Colonic mucosa (tissue), 4 donors: ENCODE measurements at regions not wholly inside any gene's neighbourhood (a gene's known extent, or its start where the extent isn't known, plus 50 kb on each side); places are given as distances from the start of the nearest gene placed in this dataset.

Experiments
- DNase-seq: peaks from one replicate; pipeline ENCODE4 v3.0.0-alpha.2; 2020
- H3K27ac ChIP-seq: fragments of 200-600 bp; one replicate; pipeline ENCODE4 v1.8.0; 2021
- H3K27me3 ChIP-seq: fragments of 200-600 bp; one replicate; pipeline ENCODE4 v1.8.0; 2021
- H3K36me3 ChIP-seq: fragments of 200-600 bp; one replicate; pipeline ENCODE4 v1.8.0; 2021
- H3K4me1 ChIP-seq: fragments of 200-600 bp; one replicate; pipeline ENCODE4 v1.8.0; 2021; ENCODE audit warnings: mild to moderate bottlenecking
- H3K4me3 ChIP-seq: fragments of 200-600 bp; one replicate; pipeline ENCODE4 v1.8.0; 2021
- H3K9ac ChIP-seq, 2 donors: one replicate each; pipeline ENCODE4 v1.7.0; 2013; ENCODE audit warnings: control low read depth in 2 of 2, low read depth in 2 of 2, low read length in 2 of 2
- H3K9me3 ChIP-seq: fragments of 200-600 bp; one replicate; pipeline ENCODE4 v1.8.0; 2021
- CTCF ChIP-seq: fragments of 200-600 bp; IDR thresholded peaks from one replicate; pipeline ENCODE4 v1.8.0; 2022; ENCODE audit warnings: antibody characterized with exemption, mild to moderate bottlenecking
- intact Hi-C: fragments of 100-400 bp; cut with DNase I; formaldehyde crosslinking; loops from one replicate; pipeline ENCODE4 v1.14.1; 2022
- donor health status: healthy.
- donor health status: DM: no; HTN: no; CAD: no.
- donor health status: DM: no; HTN: no; CAD: no.

DNA sequence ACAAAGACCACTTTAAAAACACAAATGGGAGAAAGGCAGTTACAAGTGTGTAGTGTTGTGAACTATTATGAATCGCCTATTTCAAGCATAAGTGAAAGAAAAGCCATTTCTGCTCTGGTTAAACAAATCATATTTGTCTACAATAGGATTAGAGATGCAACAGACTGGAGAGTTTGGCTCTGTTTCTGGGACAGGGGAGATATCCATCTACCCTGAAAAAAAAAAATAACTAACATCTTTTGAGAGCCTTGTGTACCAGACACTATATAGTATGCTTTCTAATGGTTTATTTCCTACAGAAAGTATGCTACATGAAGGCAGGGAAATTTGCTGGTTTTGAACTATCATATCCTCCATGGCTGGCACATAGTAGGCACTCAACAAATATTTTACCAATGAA, 106.7 kb upstream of the FHIT start:
- H3K9me3 ChIP-seq = no peaks in the 10 kb centered on the region
- no peaks in the 10 kb centered on the region for H3K36me3 ChIP-seq
- H3K9ac ChIP-seq = no peak overlapping the region
- no peak for DNase-seq
- H3K4me1 ChIP-seq = no peaks in the 10 kb centered on the region
- H3K4me3 ChIP-seq = no peak overlapping the region
- H3K27me3 ChIP-seq = no peaks in the 10 kb centered on the region
- H3K27ac ChIP-seq = no peak overlapping the region
- intact Hi-C loops = no loop called here
- TF ChIP-seq CTCF = no peak

GRCh38 chr3:61358364-61358763, 107.1 kb upstream of the FHIT start:
- no peak overlapping the region for H3K27ac ChIP-seq
- no peaks in the 10 kb centered on the region for H3K9me3 ChIP-seq
- no peaks in the 10 kb centered on the region for H3K27me3 ChIP-seq
- TF ChIP-seq CTCF = no peak
- intact Hi-C loops = no loop called here
- H3K9ac ChIP-seq = no peak overlapping the region
- H3K4me3 ChIP-seq = no peak overlapping the region
- DNase-seq = peak; percentile 60
- H3K36me3 ChIP-seq = no peaks in the 10 kb centered on the region
- no peaks in the 10 kb centered on the region for H3K4me1 ChIP-seq

GRCh38 chr3:61360297-61360965, 109.2 kb upstream of the FHIT start:
- no peak for TF ChIP-seq CTCF
- intact Hi-C loops = no loop called here

GRCh38 chr3:61369678-61370077, 118.4 kb upstream of the FHIT start:
- no peak for DNase-seq
- Histone ChIP-seq H3K9me3 (no peaks in the 10 kb centered on the region), H3K36me3 (no peaks in the 10 kb centered on the region), H3K9ac (no peak overlapping the region), H3K4me1 (no peaks in the 10 kb centered on the region), H3K27me3 (no peaks in the 10 kb centered on the region), H3K4me3 (no peak overlapping the region), H3K27ac (no peak overlapping the region)
- intact Hi-C loops = no loop called here
- no peak for TF ChIP-seq CTCF

More at GRCh38 chr3:61360297-61360965, 109.2 kb upstream of the FHIT start:
- no peaks in the 10 kb centered on the region for H3K27me3 ChIP-seq
- H3K4me3 ChIP-seq = no peak overlapping the region
- H3K9me3 ChIP-seq = no peaks in the 10 kb centered on the region
- H3K4me1 ChIP-seq = no peaks in the 10 kb centered on the region
- no peaks in the 10 kb centered on the region for H3K36me3 ChIP-seq
- no peak overlapping the region for H3K27ac ChIP-seq
- DNase-seq = no peak
- no peak overlapping the region for H3K9ac ChIP-seq

GRCh38 chr3:61371123-61371522, 119.9 kb upstream of the FHIT start:
- H3K4me1 ChIP-seq = no peaks in the 10 kb centered on the region
- DNase-seq = no peak
- no peak overlapping the region for H3K27ac ChIP-seq
- peak; percentile 25 for TF ChIP-seq CTCF
- H3K9ac ChIP-seq = no peak overlapping the region
- H3K9me3 ChIP-seq = no peaks in the 10 kb centered on the region
- H3K4me3 ChIP-seq = no peak overlapping the region
- no peaks in the 10 kb centered on the region for H3K27me3 ChIP-seq
- no peaks in the 10 kb centered on the region for H3K36me3 ChIP-seq
- intact Hi-C loops = no loop called here
